ENCODE measurements at regions not wholly inside any gene's neighbourhood (a gene's known extent, or its start where the extent isn't known, plus 50 kb on each side); places are given as distances from the start of the nearest gene placed in this dataset.

DNA sequence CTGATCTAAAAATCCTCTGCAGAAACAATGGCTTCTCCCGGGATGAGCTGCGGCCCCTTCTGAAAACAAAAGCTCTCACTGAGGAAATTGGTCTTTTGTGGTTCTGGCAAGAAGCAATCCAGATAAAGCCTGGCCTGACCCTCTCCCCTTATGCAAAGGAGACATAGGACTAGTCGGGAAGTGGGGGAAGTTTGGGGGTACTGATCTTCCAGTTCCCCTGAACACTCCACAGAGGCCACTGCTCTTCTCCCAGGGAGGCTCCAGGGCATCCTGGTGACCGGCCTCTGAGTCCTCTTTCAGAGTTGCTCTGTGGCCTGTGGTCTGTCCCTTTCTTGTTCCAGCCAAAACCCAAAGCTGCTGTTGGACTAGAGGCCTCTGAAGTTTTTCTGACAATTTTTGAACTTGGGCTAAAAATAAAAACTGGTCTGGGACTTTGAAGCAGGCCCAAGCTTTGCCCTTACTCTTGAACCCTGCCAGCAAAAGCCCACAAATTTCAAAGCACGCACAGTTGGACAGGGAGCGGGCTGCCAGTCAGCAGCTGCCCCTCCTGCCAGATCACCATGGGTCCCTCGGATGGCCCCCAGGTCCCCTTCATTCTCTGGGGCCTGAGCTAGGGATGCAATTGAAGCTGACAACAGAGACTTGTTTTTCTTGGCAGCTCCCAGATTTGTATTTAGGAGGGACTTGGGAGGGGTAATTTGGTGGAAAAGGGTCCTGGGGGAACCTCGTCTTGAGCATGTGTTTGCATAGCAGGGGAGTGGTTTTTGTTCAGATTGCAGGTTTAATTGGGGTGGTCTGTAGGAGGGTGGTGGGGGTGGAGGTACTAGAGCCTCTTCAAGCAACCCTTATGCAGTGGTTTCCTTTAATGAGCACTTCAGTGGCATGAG, 381.6 kb upstream of the CADM1 start:
- H3K27ac Mint-ChIP-seq, result no peak overlapping the region
- peaks cover 13% of the 10 kb centered on the region for H3K27me3 Mint-ChIP-seq
- peaks cover 2 to 7% (median 5%) of the 10 kb centered on the region in 3 donors for H3K9me3 Mint-ChIP-seq

DNA sequence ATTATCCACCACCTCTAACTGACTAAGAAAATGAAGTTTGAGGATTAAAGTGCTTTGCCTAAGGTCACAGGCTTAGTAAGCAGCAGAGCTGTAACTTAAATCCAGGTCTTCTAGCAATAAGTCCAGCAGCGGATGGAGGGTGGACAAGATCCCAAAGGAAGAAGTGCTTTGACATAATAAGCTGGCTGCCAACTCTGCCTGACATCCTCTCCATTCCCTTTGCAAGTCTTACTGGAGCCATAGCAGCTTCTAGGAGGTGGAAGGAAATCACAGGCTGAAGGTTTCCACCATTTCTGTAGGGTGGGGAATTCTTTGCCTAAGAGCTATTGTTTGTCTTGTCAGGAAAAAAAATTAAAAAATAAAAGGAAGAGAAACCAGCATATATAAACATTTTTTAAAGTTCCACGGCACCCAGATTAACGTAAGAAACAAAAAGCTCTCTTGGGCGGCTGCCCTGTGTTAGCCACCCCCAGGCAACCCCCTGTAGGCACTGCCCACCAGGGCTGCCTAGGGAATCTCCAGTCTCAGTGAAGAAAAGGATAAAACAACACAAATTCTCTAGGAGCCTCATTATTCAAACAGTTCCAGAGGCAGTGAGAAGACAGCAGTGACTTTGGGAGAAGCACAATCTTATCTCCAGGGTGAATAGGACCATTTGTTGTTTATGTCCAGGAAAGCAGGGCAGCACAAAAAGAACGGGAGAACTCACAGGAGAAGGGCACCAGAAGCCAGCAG, 380.8 kb upstream of the CADM1 start:
- H3K27me3 Mint-ChIP-seq, result peaks cover 13% of the 10 kb centered on the region
- H3K4me3 Mint-ChIP-seq, result no peak overlapping the region
- H3K27ac Mint-ChIP-seq, result no peak overlapping the region
- H3K36me3 Mint-ChIP-seq, result no peaks in the 10 kb centered on the region
- H3K9me3 Mint-ChIP-seq, result peaks cover 3 to 7% (median 6%) of the 10 kb centered on the region in 3 donors
- peaks cover 0 to 1% (median 0%) of the 10 kb centered on the region in 3 donors for H3K4me1 Mint-ChIP-seq

More for the DNA sequence above, 381.6 kb upstream of the CADM1 start:
- Mint-ChIP-seq H3K4me3 (no peak overlapping the region), H3K4me1 (peaks cover 0 to 1% (median 0%) of the 10 kb centered on the region in 3 donors), H3K36me3 (no peaks in the 10 kb centered on the region)

DNA sequence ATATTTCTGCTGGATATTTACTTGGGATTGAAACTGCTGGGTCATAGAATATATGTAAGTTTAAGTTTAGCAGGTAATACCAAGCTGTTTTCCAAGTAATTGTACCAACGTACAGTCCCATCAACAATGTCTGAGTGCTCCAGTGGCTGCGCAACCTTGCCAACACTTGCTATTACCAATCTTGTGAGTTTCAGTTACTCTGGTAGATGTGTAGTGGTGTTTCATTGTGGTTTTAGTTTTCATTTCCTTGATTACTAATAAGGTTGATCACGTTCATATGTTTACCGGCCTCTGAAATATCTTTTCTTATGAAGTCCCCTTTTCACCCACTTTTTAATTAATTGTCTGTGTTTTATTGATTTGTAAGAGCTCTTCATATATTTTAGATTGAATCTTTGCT, 370.6 kb upstream of the CADM1 start:
- H3K4me3 Mint-ChIP-seq, result peak overlapping the region in 2 of 4 donors; percentile 34 to 67
- peaks cover 6% of the 10 kb centered on the region for H3K27me3 Mint-ChIP-seq
- H3K9me3 Mint-ChIP-seq, result peaks cover 0 to 1% (median 0%) of the 10 kb centered on the region in 3 donors
- H3K27ac Mint-ChIP-seq, result no peak overlapping the region
- no peaks in the 10 kb centered on the region for H3K36me3 Mint-ChIP-seq
- H3K4me1 Mint-ChIP-seq, result peaks cover 18 to 31% (median 24%) of the 10 kb centered on the region in 3 donors

GRCh38 chr11:115873813-115874212, 369.6 kb upstream of the CADM1 start:
- Mint-ChIP-seq H3K4me3 (peak overlapping the region in 2 of 4 donors; percentile 0 to 37), H3K27ac (no peak overlapping the region), H3K36me3 (no peaks in the 10 kb centered on the region), H3K27me3 (peaks cover 12% of the 10 kb centered on the region), H3K9me3 (peaks cover 0 to 1% (median 0%) of the 10 kb centered on the region in 3 donors), H3K4me1 (peaks cover 18 to 34% (median 27%) of the 10 kb centered on the region in 3 donors)

- H3K27me3 Mint-ChIP-seq, result peaks cover 15% of the 10 kb centered on the region
- no peaks in the 10 kb centered on the region for H3K9me3 Mint-ChIP-seq
- H3K36me3 Mint-ChIP-seq, result no peaks in the 10 kb centered on the region
- peak overlapping the region in 2 of 4 donors; percentile 5 to 32 for H3K4me3 Mint-ChIP-seq
- no peak overlapping the region for H3K27ac Mint-ChIP-seq
- H3K4me1 Mint-ChIP-seq, result peaks cover 18 to 34% (median 27%) of the 10 kb centered on the region in 3 donors
These were observed 368.2 kb upstream of the CADM1 start for GRCh38 chr11:115872416-115872815.

GRCh38 chr11:115871161-115871760, 367.0 kb upstream of the CADM1 start:
- peak overlapping the region in 1 of 3 donors; percentile 47 for H3K27ac Mint-ChIP-seq
- H3K27me3 Mint-ChIP-seq, result peaks cover 19% of the 10 kb centered on the region
- peaks cover 18 to 34% (median 27%) of the 10 kb centered on the region in 3 donors for H3K4me1 Mint-ChIP-seq
- H3K36me3 Mint-ChIP-seq, result no peaks in the 10 kb centered on the region
- no peaks in the 10 kb centered on the region for H3K9me3 Mint-ChIP-seq
- no peak overlapping the region for H3K4me3 Mint-ChIP-seq

- Mint-ChIP-seq H3K9me3 (no peaks in the 10 kb centered on the region), H3K27ac (peak overlapping the region in 1 of 3 donors; percentile 60), H3K27me3 (peaks cover 19% of the 10 kb centered on the region), H3K36me3 (no peaks in the 10 kb centered on the region), H3K4me3 (no peak overlapping the region), H3K4me1 (peaks cover 15 to 34% (median 26%) of the 10 kb centered on the region in 3 donors)
These were observed 365.7 kb upstream of the CADM1 start for GRCh38 chr11:115869780-115870431.

DNA sequence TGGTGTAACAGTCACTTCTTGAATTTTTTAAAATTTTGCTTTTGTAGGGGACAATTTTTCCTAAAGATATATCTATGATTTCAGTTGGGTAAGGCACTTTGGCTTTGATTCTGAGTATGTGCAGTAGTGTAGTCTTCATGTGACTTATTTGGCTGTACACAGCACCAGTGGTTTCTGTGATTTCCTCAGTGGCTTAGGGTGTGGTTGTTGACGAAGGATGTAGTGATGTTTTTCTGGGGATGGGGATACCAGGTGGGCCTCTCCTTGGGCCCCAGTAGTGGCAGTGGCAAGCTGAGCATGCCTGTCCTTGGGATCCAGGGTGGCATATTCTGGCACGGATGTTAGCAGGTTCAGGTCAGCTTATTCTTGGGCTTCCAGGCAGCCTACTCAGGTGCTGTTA, 364.9 kb upstream of the CADM1 start:
- Mint-ChIP-seq H3K27me3 (peaks cover 19% of the 10 kb centered on the region), H3K9me3 (no peaks in the 10 kb centered on the region), H3K4me1 (peaks cover 14 to 29% (median 21%) of the 10 kb centered on the region in 3 donors), H3K4me3 (peak overlapping the region in 1 of 4 donors; percentile 17), H3K27ac (peak overlapping the region in 1 of 3 donors; percentile 52), H3K36me3 (no peaks in the 10 kb centered on the region)

- no peak overlapping the region for H3K27ac Mint-ChIP-seq
- no peaks in the 10 kb centered on the region for H3K4me1 Mint-ChIP-seq
- no peaks in the 10 kb centered on the region for H3K27me3 Mint-ChIP-seq
- peaks cover 0 to 7% (median 4%) of the 10 kb centered on the region in 3 donors for H3K9me3 Mint-ChIP-seq
- H3K36me3 Mint-ChIP-seq, result no peaks in the 10 kb centered on the region
- no peak overlapping the region for H3K4me3 Mint-ChIP-seq
These were observed 356.0 kb upstream of the CADM1 start for GRCh38 chr11:115860246-115860645.

DNA sequence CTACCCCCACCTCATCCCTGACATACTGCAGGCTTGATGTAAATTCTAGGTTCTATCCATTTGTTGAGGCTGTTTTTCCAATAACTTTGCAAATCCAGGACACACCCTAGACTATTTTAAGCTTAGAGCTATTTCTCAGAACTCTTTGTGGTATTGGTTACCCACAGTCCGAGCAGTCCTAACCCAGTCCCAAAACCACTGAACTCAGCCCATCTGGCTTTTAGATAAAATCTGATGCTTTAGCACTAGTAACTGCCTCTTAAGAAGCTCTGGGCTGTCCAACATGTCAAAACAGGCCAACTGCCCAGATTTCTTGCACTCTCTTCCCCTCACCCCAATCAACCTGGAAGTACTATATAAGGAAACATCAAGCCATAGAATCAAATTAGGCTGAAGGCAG, 344.4 kb upstream of the CADM1 start:
- H3K4me1 Mint-ChIP-seq, result no peaks in the 10 kb centered on the region
- peaks cover 0 to 4% (median 1%) of the 10 kb centered on the region in 3 donors for H3K9me3 Mint-ChIP-seq
- H3K27ac Mint-ChIP-seq, result no peak overlapping the region
- H3K4me3 Mint-ChIP-seq, result no peak overlapping the region
- no peaks in the 10 kb centered on the region for H3K36me3 Mint-ChIP-seq
- peaks cover 16% of the 10 kb centered on the region for H3K27me3 Mint-ChIP-seq

DNA sequence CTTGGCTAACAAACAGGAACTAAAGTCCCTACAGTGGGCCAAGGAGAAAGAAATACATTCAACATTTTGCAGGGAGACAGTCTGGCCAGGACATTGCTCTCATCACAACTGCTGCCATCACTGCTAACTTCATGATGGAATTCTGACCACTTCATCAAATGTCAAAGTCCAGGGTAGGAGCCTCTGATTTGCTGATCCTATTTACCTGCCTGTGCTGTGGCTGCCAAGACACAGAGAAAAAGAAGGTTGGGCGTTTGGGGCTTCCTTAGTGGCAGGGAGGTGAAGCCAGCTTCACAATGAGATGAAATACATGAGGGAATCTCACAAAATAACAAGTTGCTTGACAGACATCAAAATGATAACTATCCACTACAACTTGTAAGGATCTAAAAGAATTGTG, 343.9 kb upstream of the CADM1 start:
- H3K36me3 Mint-ChIP-seq, result no peaks in the 10 kb centered on the region
- H3K9me3 Mint-ChIP-seq, result peaks cover 0 to 3% (median 1%) of the 10 kb centered on the region in 3 donors
- peaks cover 16% of the 10 kb centered on the region for H3K27me3 Mint-ChIP-seq
- H3K27ac Mint-ChIP-seq, result no peak overlapping the region
- H3K4me3 Mint-ChIP-seq, result no peak overlapping the region
- H3K4me1 Mint-ChIP-seq, result no peaks in the 10 kb centered on the region

GRCh38 chr11:115845872-115846271, 341.7 kb upstream of the CADM1 start:
- peaks cover 20% of the 10 kb centered on the region for H3K27me3 Mint-ChIP-seq
- H3K4me3 Mint-ChIP-seq, result no peak overlapping the region
- no peaks in the 10 kb centered on the region for H3K36me3 Mint-ChIP-seq
- H3K4me1 Mint-ChIP-seq, result no peaks in the 10 kb centered on the region
- no peak overlapping the region for H3K27ac Mint-ChIP-seq
- peaks cover 0 to 3% (median 1%) of the 10 kb centered on the region in 3 donors for H3K9me3 Mint-ChIP-seq

- H3K9me3 Mint-ChIP-seq, result peaks cover 0 to 2% (median 0%) of the 10 kb centered on the region in 3 donors
- H3K4me1 Mint-ChIP-seq, result no peaks in the 10 kb centered on the region
- no peaks in the 10 kb centered on the region for H3K36me3 Mint-ChIP-seq
- no peak overlapping the region for H3K4me3 Mint-ChIP-seq
- H3K27ac Mint-ChIP-seq, result no peak overlapping the region
- H3K27me3 Mint-ChIP-seq, result peaks cover 16% of the 10 kb centered on the region
These were observed 339.5 kb upstream of the CADM1 start for GRCh38 chr11:115843685-115844084.

GRCh38 chr11:115843111-115843510, 338.9 kb upstream of the CADM1 start:
- Mint-ChIP-seq H3K9me3 (peaks cover 0 to 2% (median 0%) of the 10 kb centered on the region in 3 donors), H3K27ac (no peak overlapping the region), H3K4me1 (no peaks in the 10 kb centered on the region), H3K4me3 (no peak overlapping the region), H3K36me3 (no peaks in the 10 kb centered on the region), H3K27me3 (peaks cover 16% of the 10 kb centered on the region)

All from IgD-negative memory B cell (primary cell).